ENCODE measurements at regions not wholly inside any gene's neighbourhood (a gene's known extent, or its start where the extent isn't known, plus 50 kb on each side); places are given as distances from the start of the nearest gene placed in this dataset.

DNA sequence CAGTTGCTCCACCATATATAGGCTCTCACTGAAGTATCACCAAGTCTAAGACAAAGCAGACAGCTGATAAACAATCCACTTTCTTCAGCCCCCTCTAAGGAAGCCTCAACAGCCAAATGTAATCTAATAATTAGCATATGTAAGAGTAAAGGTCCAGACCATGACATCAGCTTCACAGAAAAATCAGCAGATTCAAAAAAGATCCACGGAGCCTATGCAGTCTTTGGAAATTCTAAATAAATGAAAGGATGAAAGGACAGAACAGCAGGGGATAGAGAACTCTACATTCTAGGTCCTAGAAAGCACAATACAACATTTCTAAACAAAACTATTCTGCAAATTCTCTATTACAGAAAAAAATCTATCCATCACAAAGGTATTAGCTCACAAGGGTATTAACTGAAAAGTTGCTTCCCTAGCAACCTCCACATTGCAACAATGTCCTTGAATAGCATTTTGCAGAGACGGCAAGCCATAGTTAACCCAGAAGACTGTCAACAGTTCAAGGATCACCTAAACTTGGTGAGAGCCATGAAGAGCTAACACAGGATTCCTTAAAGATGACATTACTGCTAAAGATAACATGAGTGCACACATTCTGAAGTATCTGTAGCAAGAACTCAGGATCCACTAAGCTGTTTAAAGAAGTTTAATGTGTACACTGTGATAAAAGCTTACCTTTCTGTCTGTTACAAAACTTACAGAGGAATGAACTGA lies 74.3 kb downstream of the SIPA1L2 start:
- DNase-seq, result no peak
- Histone ChIP-seq H3K9me3 (no peaks in the 10 kb centered on the region), H3K27me3 (no peaks in the 10 kb centered on the region), H3K36me3 (no peaks in the 10 kb centered on the region), H3K4me3 (no peak overlapping the region), H3K27ac (no peak overlapping the region), H3K4me1 (peaks cover 0 to 26% (median 14%) of the 10 kb centered on the region in 4 donors)
- TF ChIP-seq, protein P1, sequence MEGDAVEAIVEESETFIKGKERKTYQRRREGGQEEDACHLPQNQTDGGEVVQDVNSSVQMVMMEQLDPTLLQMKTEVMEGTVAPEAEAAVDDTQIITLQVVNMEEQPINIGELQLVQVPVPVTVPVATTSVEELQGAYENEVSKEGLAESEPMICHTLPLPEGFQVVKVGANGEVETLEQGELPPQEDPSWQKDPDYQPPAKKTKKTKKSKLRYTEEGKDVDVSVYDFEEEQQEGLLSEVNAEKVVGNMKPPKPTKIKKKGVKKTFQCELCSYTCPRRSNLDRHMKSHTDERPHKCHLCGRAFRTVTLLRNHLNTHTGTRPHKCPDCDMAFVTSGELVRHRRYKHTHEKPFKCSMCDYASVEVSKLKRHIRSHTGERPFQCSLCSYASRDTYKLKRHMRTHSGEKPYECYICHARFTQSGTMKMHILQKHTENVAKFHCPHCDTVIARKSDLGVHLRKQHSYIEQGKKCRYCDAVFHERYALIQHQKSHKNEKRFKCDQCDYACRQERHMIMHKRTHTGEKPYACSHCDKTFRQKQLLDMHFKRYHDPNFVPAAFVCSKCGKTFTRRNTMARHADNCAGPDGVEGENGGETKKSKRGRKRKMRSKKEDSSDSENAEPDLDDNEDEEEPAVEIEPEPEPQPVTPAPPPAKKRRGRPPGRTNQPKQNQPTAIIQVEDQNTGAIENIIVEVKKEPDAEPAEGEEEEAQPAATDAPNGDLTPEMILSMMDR (IDR thresholded peaks at IDR 0.05), result no peak
- intact Hi-C loops (cut with DNase I; ENCODE audit: low total_unique reads), result loop anchor here (5.0 kb wide), 1 partner anchor 947 kb away; no protein-coding TSS in a partner anchor

DNA sequence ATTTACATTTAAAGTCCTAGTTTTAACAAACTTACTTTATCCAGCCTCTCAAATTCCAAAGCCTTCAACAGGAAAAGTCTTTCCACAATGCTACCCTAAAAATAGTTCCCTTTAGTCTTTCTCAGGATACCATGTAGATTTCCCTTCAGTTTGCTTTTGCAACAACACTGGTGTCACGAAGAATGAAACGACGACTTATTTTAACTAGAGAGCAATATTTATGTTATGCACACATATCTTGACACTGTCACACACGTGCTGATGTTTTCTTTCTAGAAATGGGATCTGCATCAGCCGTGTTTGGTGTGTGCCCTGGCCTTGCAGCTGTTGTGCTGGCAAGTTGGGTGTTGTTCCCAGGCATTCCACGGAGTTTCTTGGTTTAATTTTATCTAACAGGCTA lies 75.5 kb downstream of the SIPA1L2 start:
- TF ChIP-seq, protein P1 (IDR thresholded peaks at IDR 0.05), result no peak
- Histone ChIP-seq H3K36me3 (no peaks in the 10 kb centered on the region), H3K4me1 (peaks cover 0 to 26% (median 14%) of the 10 kb centered on the region in 4 donors), H3K27me3 (no peaks in the 10 kb centered on the region), H3K9me3 (no peaks in the 10 kb centered on the region), H3K27ac (peak overlapping the region in 1 of 2 donors; percentile 32), H3K4me3 (no peak overlapping the region)
- no peak for DNase-seq
- intact Hi-C loops (cut with DNase I; ENCODE audit: low total_unique reads), result no loop called here

DNA sequence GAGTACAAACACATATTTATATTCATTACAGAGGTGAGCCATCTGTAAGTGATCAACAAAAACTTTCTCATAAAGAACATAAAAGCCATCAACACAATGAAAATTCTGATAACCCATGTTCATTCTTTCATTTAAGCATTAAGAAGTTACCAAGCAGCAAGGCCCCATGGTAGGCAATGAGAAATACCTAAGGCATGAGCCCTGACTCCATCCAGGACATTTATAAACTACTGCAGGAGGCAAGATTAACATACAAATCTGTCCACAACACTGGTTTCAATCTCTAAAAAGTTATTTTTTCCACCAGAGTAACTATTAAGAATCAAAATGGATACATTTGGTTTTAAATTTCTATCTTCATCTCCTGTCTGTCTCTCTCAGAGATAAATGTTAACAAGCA lies 76.1 kb downstream of the SIPA1L2 start:
- Histone ChIP-seq H3K27ac (peak overlapping the region in 1 of 2 donors; percentile 32), H3K27me3 (no peaks in the 10 kb centered on the region), H3K4me3 (no peak overlapping the region), H3K9me3 (no peaks in the 10 kb centered on the region), H3K4me1 (peaks cover 0 to 26% (median 14%) of the 10 kb centered on the region in 4 donors), H3K36me3 (no peaks in the 10 kb centered on the region)
- TF ChIP-seq, protein P1 (IDR thresholded peaks at IDR 0.05), result no peak
- DNase-seq, result no peak
- intact Hi-C loops (cut with DNase I; ENCODE audit: low total_unique reads), result no loop called here

DNA sequence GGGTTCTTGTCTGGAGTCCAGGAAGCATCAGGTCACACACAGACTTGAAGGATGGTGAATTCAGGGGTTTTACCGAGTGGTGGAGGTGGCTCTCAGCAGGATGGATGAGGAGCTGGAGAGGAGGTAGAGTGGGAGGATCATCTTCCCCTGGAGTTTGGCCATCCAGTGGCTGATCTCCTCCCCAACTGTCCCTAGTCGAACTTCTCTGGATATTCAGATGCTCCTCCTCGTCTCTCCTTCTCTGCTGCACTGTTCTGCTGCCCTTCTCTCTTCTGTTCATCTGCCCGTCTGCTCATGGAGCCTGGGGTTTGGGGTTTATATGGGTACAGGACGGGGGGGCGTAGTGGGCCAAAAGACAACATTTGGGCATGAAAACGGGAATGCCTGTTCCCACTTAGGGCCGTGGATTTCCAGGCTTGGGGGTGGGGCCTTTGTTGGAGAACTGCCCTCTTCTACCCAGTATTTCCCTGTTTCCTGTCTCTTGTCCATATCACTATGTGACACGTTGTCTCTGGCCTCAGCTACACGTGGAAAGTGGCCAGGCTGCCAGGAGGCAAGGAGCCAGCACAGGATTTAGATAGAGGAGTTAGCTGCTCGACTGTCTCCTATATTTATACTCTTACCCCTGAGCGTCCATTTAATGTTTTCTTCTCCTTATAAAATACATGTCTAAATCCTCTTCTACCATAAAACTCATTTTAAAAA lies 76.7 kb downstream of the SIPA1L2 start:
- no peaks in the 10 kb centered on the region for H3K27me3 ChIP-seq
- H3K4me1 ChIP-seq, result peaks cover 0 to 26% (median 14%) of the 10 kb centered on the region in 4 donors
- TF ChIP-seq, protein P1 (IDR thresholded peaks at IDR 0.05), result no peak
- H3K27ac ChIP-seq, result peak overlapping the region in 1 of 2 donors; percentile 34
- no peaks in the 10 kb centered on the region for H3K36me3 ChIP-seq
- no peak for DNase-seq
- intact Hi-C loops (cut with DNase I; ENCODE audit: low total_unique reads), result no loop called here
- H3K4me3 ChIP-seq, result no peak overlapping the region
- H3K9me3 ChIP-seq, result no peaks in the 10 kb centered on the region

DNA sequence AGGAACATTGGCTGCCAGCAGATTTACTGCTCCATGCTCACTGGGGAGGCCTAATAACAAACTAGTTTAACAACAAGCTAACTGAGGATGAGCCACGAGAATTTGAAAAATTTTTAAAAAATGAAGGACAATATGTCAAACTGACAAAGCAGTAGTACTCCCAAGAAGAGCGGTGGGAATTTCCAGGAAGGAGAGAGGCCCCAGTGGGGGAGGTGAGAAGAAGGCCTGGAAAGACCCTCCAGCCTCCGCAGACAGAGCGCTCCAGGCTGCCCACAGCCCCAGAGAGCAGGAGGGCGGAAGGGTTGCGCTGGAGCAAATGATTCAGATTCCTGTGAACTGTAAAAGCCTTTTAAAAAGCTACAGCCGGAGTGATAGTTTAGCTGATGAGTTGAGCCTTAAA lies 78.5 kb downstream of the SIPA1L2 start:
- no peak overlapping the region for H3K27ac ChIP-seq
- no peak overlapping the region for H3K4me3 ChIP-seq
- H3K27me3 ChIP-seq, result no peaks in the 10 kb centered on the region
- intact Hi-C loops (cut with DNase I; ENCODE audit: low total_unique reads), result no loop called here
- H3K4me1 ChIP-seq, result peaks cover 0 to 26% (median 12%) of the 10 kb centered on the region in 4 donors
- no peaks in the 10 kb centered on the region for H3K9me3 ChIP-seq
- no peak for DNase-seq
- H3K36me3 ChIP-seq, result no peaks in the 10 kb centered on the region
- TF ChIP-seq, protein P1 (IDR thresholded peaks at IDR 0.05), result no peak

Measured in tibial artery (tissue), 4 donors.